WTC11 (cell line): ENCODE measurements at regions not wholly inside any gene's neighbourhood (a gene's known extent, or its start where the extent isn't known, plus 50 kb on each side); places are given as distances from the start of the nearest gene placed in this dataset.

Source experiments
- CREM ChIP-seq: sonication (generic); formaldehyde crosslinking; IDR thresholded peaks from 2 replicates; pipeline ENCODE4 v1.8.1; 2022; ENCODE audit warnings: mild to moderate bottlenecking, missing genetic modification reagents, moderate library complexity
- CTCF ChIP-seq: fragments of 200-600 bp; IDR thresholded peaks from 2 replicates; pipeline ENCODE4 v1.8.0; 2022; ENCODE audit warnings: antibody characterized with exemption
- ETV6 ChIP-seq: sonication (generic); formaldehyde crosslinking; IDR thresholded peaks from 2 replicates; pipeline ENCODE4 v1.8.1; 2022; ENCODE audit warnings: mild to moderate bottlenecking, missing genetic modification reagents
- HMGXB4 ChIP-seq: sonication (generic); formaldehyde crosslinking; IDR thresholded peaks from 2 replicates; pipeline ENCODE4 v1.8.1; 2023; ENCODE audit warnings: mild to moderate bottlenecking, moderate library complexity, missing genetic modification reagents
- PREB ChIP-seq: sonication (generic); formaldehyde crosslinking; IDR thresholded peaks from 2 replicates; pipeline ENCODE4 v1.8.1; 2022; ENCODE audit warnings: mild to moderate bottlenecking, missing genetic modification reagents, moderate library complexity, borderline replicate concordance
- SMAD3 ChIP-seq: sonication (generic); formaldehyde crosslinking; IDR thresholded peaks from 2 replicates; pipeline ENCODE4 v1.8.0; 2022; ENCODE audit warnings: missing genetic modification reagents, mild to moderate bottlenecking, borderline replicate concordance
- STAT6 ChIP-seq: sonication (generic); formaldehyde crosslinking; conservative IDR thresholded peaks from 2 replicates; pipeline ENCODE4 v1.8.1; 2023; ENCODE audit warnings: mild to moderate bottlenecking, low read depth, missing genetic modification reagents, moderate library complexity
- USF2 ChIP-seq: sonication (generic); formaldehyde crosslinking; IDR thresholded peaks from 2 replicates; pipeline ENCODE4 v1.8.1; 2023; ENCODE audit warnings: mild to moderate bottlenecking, missing genetic modification reagents, moderate library complexity
- ZNF232 ChIP-seq: sonication (generic); formaldehyde crosslinking; IDR thresholded peaks from 2 replicates; pipeline ENCODE4 v1.8.0; 2022; ENCODE audit warnings: mild to moderate bottlenecking, missing genetic modification reagents

GRCh38 chrY:7464742-7465141 is 553.2 kb upstream of the AMELY start:
- TF ChIP-seq CTCF, result no peak
- TF ChIP-seq SMAD3 (CRISPR knock-in tag), result no peak
- TF ChIP-seq ZNF232 (CRISPR knock-in tag), result no peak
- no peak for TF ChIP-seq HMGXB4
- no peak for TF ChIP-seq ETV6
- TF ChIP-seq STAT6 (CRISPR knock-in tag), result no peak
- TF ChIP-seq CREM, result no peak
- no peak for TF ChIP-seq USF2 (CRISPR knock-in tag)
- no peak for TF ChIP-seq PREB (CRISPR knock-in tag)
